Adipose tissue (tissue), 3 donors: ENCODE measurements at regions not wholly inside any gene's neighbourhood (a gene's known extent, or its start where the extent isn't known, plus 50 kb on each side); places are given as distances from the start of the nearest gene placed in this dataset.
"Not testable (repeated sequence)": the region's sequence is repeated elsewhere in the genome, so short reads cannot be mapped to it uniquely, and the experiment has no call there.

Experiments
- H3K27ac ChIP-seq: one replicate; pipeline ENCODE4 v1.5.1; 2013; ENCODE audit warnings: low read depth, low read length
- WGBS, 3 donors: extraction: QIAGEN DNeasy Blood & Tissue Kit; methylation state at CpG; one replicate each; pipeline ENCODE4 v1.1.7; 2013; 5-methylcytosine and 5-hydroxymethylcytosine counted together
- donor health status: healthy with polysubstance abuse.
- donor health status: Bipolar disorder and iron deficiency.
- donor health status: healthy.

- 80 to 93% (median 83%) methylated on average over 8 of the region's 8 CpGs for WGBS, 3 donors
- H3K27ac ChIP-seq: no peak overlapping the region
These were observed 96.7 kb downstream of the PSMG1 start for GRCh38 chr21:39086547-39086946.

DNA sequence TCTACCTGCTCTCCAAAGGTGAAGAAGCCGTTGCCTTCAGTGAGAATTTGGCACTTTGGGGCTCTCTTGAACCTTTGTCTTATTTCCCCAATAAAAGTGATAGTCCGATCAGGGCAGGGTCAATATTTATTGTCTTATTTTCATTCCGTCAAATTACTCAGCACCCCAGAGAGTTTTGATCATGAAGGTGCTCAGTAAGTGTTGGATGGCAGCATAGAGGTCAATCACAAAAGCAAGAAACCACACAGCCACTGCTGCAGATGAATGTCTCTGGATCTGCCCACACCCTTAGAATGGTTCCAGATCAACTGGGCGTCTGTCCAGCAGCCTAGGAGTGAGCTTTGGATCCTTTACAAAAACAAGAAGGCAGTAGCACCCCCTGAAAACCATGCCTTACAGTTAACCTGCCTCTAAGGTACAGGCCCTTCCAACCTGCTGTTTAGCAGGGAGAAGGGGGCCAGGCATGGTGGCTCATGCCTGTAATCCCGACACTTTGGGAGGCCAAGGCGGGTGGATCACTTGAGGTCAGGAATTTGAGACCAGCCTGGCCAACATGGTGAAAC, 97.3 kb downstream of the PSMG1 start:
- WGBS, 3 donors: 90 to 94% (median 91%) methylated on average over 6 of the region's 6 CpGs

DNA sequence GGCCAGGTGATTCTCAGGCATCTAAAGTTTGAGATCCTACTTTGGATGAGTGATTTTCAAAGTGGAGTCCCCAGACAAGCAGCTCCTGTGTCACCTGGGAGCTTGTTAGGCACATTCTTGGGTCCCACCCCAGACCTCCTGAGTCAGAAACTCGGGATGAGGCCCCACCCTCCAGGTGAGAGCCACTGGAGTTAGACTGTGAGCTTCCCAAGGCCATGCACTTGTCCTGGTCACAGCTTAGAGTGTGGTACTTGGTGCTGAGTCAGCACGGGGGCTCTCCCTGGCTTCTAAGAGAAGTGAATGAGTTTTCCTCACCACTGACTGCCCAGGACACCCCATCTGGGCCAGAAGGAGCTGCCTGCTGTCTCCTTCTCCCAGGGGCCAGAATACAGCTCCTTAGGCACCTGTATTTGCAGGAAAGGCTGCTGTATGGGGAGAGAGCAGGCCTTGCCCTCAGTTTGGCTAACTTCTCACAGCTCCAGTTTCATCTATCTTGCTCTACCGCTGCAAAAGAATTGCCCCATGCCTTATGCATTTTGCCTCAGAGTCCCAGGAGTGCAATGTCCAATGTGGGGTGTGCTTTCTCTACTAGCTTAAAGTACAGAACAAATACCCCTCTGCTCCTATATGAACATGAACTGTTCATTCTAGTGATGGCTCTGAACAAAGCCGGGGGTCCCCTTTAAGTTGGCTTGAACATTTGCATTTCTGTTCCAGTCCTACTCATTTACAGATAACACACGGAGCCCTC, 98.1 kb downstream of the PSMG1 start:
- WGBS, 3 donors: 54 to 91% (median 88%) methylated on average over 5 of the region's 5 CpGs
- H3K27ac ChIP-seq: no peak overlapping the region

More for the DNA sequence above, 97.3 kb downstream of the PSMG1 start:
- H3K27ac ChIP-seq: no peak overlapping the region

DNA sequence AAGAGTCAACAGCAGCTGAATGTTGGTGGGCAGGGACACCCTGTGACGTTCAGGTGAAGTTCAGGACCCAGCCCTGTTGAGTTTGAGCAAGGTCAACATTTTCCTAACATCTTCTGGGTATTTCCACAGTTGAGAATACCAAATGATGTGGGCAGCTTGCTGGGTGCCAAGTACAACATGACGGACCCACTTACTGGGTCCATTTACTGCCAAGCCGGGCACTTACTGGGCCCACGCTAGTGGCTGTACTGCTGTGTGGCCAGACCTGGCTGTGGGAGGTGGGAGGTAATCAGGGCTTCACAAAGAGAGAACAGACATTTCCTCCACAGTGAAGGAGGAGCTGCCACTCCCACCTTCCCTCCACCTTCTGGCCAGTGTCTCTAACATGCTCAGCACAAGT, 99.2 kb downstream of the PSMG1 start:
- WGBS, 3 donors: 64 to 86% (median 77%) methylated on average over 4 of the region's 4 CpGs
- H3K27ac ChIP-seq: no peak overlapping the region

DNA sequence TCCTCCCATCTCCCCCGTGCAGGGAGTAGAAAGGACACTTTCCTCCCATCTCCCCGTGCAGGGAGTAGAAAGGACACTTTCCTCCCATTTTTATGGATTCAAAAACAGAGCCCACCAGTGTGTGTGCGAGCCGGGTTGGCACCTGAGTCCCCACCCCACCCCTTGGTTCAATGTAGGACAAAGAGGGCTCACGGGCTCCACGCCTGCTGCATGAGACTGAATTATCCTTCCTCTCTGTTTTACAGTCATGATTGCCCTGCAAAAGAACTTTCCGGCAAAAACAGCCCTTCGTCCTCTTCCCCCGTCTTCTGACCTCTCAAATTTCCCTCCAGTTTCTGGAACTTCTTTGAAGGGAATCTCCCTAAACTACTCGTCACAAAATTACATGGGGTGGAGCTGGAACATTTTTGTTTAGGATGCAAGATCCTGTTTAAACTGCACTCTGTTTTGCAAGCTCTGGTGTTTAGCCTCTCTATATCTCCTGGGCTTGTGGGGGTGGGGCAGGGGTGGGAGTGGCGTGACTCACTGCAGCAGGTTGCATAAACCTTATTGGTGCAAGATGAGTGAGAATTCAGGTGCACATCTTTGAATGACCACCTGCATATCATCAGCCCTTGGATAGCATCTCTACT, 99.8 kb downstream of the PSMG1 start:
- no peak overlapping the region for H3K27ac ChIP-seq
- 43 to 49% (median 46%) methylated on average over 10 to 11 of the region's 11 CpGs for WGBS, 3 donors

GRCh38 chr21:39082656-39083376, 100.4 kb downstream of the PSMG1 start:
- 32 to 75% (median 66%) methylated on average over 24 of the region's 24 CpGs for WGBS, 3 donors
- no peak overlapping the region for H3K27ac ChIP-seq

DNA sequence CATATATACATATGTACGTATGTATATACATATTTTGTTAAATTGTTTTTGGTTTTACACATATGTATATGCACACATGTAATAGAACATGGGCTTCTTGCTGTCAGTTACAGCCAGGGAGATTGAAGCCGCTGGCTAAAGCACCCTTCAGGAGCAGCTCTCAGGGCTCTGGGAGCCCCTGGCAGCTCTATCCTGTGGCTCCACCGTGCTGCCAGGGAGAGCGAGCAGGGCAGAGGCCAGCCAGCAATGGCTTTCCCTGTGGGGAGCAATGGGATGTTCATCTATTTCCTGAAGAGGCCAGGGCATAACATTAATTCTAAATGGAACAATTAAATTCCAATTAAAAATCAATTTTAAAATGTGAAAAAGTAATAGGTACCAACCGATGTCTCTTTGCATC, 102.9 kb downstream of the PSMG1 start:
- WGBS, 3 donors: 61 to 89% (median 88%) methylated on average over 5 of the region's 5 CpGs
- no peak overlapping the region for H3K27ac ChIP-seq

DNA sequence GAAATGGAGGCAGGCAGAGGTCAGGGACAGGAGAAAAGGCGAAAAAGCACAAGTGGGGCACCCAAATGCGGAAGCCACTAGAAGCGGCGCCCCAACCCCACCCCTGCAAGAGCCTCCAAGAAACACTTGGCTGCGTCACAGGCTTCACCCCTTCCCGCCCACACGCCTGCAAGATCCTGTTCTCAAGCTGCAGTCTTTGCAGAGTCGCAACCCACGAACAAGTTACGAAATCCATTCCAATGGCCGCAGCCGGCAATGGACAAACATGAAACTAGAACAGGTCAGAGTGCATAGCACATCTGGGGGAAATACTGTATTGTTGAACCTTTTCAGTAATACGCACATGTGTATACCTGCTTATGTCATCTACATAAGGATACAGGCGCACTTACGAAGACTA, 103.6 kb downstream of the PSMG1 start:
- H3K27ac ChIP-seq: no peak overlapping the region
- WGBS, 3 donors: 45 to 78% (median 61%) methylated on average over 15 of the region's 15 CpGs

GRCh38 chr21:39078322-39079065, 104.8 kb downstream of the PSMG1 start:
- WGBS, 3 donors: 78 to 93% (median 88%) methylated on average over 5 of the region's 5 CpGs
- no peak overlapping the region for H3K27ac ChIP-seq

GRCh38 chr21:39077876-39078275, 105.4 kb downstream of the PSMG1 start:
- WGBS, 3 donors: 66 to 77% (median 67%) methylated on average over 3 of the region's 3 CpGs
- no peak overlapping the region for H3K27ac ChIP-seq

DNA sequence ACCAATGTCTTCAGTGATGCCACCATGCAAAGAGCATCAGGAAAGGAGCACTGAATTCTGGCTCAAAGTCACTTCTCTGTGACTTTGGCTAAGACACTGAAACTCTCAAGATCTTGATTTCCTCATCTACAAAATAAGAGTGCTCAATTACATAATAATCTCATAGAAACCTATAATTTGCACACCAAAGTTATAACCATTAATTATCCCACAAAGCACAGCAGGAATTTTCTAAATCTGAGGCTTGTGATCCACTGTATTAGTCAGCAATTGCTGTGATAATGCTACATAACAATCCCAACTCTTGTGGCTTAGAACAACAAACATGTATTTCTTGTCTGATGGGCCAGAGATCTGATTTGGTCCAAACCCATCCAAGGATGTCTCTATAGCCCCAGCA, 108.7 kb downstream of the PSMG1 start:
- no peak overlapping the region for H3K27ac ChIP-seq

- WGBS, 3 donors: 80 to 83% (median 83%) methylated on average over 4 of the region's 4 CpGs
- no peak overlapping the region for H3K27ac ChIP-seq
These were observed 109.5 kb downstream of the PSMG1 start for GRCh38 chr21:39073717-39074116.

DNA sequence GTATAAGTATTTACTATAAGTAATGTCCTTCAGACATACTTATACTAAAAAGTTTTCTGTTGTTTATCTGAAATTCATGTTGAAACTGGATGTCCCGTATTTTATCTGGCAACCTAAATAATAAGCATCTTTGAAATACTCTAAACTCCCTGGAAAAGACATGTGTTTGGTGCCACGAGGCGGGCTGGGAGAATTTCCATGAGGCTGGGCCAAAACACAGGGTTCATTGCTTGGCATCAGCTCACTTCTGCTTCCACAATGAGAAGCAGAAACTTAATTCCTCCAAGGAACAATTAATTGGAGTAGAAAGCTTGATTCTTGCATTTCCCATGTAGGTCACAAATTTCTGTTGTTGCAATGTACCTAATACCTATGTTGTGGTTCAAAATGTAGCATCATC, 110.2 kb downstream of the PSMG1 start:
- H3K27ac ChIP-seq: no peak overlapping the region

DNA sequence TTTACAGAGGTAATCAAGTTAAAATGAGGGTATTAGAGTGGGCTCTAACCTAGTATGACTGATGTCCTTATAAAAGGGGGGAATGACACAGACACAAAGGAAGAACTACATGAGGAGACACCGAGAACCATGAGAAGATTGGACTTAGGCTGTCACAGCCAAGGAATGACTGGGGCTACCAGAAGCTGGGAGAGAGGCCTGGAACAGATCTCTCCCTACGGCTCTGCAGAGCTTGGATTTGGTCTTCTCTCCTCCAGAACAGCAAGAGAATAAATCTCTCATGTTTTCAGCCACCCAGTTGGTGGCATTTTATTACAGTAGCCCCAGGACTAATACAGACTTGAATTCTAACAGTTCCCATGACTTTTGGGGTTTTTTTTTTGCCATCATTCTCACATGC, 110.8 kb downstream of the PSMG1 start:
- 79 to 85% (median 80%) methylated on average over 2 of the region's 2 CpGs for WGBS, 3 donors
- H3K27ac ChIP-seq: no peak overlapping the region

More for the DNA sequence above, 110.2 kb downstream of the PSMG1 start:
- WGBS, 3 donors: 67 to 72% (median 71%) methylated on average over 3 of the region's 3 CpGs

GRCh38 chr21:39071623-39072214, 111.5 kb downstream of the PSMG1 start:
- WGBS, 3 donors: 34 to 84% (median 77%) methylated on average over 4 of the region's 4 CpGs
- H3K27ac ChIP-seq: no peak overlapping the region

DNA sequence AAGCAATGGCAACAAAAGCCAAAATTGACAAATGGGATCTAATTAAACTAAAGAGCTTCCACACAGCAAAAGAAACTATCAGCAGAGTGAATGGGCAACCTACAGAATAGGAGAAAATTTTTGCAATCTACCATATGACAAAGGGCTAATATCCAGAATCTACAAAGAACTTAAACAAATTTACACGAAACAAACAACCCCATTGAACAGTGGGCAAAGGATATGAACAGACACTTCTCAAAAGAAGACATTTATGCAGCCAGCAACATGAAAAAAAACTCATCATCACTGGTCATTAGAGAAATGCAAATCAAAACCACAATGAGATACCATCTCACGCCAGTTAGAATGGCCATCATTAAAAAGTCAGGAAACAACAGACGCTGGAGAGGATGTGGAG, 113.4 kb downstream of the PSMG1 start:
- 70 to 85% (median 72%) methylated on average over 3 of the region's 3 CpGs for WGBS, 3 donors
- not testable (repeated sequence) for H3K27ac ChIP-seq

DNA sequence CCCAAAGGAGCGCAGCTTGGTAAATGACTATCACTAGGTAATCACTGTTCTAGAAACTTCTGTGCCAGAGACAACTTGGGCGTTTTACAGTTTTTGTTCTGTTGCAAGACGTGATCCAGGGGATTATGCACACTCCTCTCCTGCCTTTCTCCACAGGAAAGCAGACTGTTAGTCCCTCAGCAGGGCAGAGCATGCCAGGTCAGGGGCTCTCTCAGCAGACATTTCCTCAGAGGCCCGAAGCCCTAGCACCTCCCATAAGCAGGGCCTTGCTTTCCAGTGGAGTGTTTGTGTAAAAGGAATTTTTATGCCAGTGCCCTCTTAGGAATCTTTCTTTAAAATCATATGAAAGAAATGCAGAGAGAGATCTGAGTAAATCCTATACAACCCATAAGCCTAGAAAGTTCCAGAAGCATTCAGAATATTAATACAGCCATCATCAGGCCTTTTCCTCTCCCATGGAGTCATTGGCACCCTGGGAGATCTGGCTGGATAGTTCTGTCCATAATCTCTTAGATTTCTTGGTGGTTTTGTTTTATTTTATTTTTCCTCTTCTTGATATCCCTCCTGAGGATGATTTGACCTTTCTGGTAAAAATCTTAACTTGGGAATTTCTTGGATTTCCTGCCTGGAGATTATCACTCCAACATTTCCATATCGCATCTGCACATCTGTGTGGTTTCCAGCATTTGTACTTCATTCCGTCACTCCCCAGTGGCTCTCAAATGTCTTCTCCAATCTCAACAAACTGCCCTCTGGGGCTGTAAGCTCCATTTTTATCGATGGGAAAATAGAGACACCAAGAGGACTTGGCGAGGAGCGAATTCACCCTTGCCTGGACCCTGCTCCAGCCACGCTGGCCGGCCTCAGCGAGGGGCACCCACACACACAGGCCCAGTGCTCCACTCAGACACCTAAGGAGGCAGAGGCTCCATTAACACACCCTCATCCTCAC, 116.1 kb downstream of the PSMG1 start:
- 56 to 72% (median 67%) methylated on average over 12 of the region's 12 CpGs for WGBS, 3 donors
- H3K27ac ChIP-seq: peak overlapping the region; percentile 19
